Sigmoid colon (tissue), 6 donors: ENCODE measurements at regions not wholly inside any gene's neighbourhood (a gene's known extent, or its start where the extent isn't known, plus 50 kb on each side); places are given as distances from the start of the nearest gene placed in this dataset.

Source experiments
- DNase-seq: peaks from one replicate; pipeline ENCODE4 v3.0.0-alpha.2; 2019
- H3K27ac ChIP-seq, 4 donors: fragments of 200-600 bp; sonication (generic); one replicate each; pipeline ENCODE4 v1.5.1; 2016 to 2019; ENCODE audit warnings: mild to moderate bottlenecking in 1 of 4
- H3K27me3 ChIP-seq, 3 donors: fragments of 200-600 bp; sonication (generic); one replicate each; pipeline ENCODE4 v1.5.1; 2019; ENCODE audit warnings: mild to moderate bottlenecking in 1 of 3
- H3K36me3 ChIP-seq, 4 donors: fragments of 200-600 bp; sonication (generic); one replicate each; pipeline ENCODE4 v1.5.1; 2016 to 2019
- H3K4me1 ChIP-seq, 4 donors: fragments of 200-600 bp; sonication (generic); one replicate each; pipeline ENCODE4 v1.5.1; 2017 to 2019
- H3K4me3 ChIP-seq, 4 donors: fragments of 200-600 bp; sonication (generic); one replicate each; pipeline ENCODE4 v1.5.1; 2017 to 2019; ENCODE audit warnings: mild to moderate bottlenecking in 2 of 4, moderate library complexity in 1 of 4
- H3K9me3 ChIP-seq, 4 donors: fragments of 200-600 bp in 3 of 4; sonication (generic) in 3 of 4; one replicate each; pipeline versions ENCODE4 v1.5.1 to v1.6.1; 2013 to 2019
- CTCF ChIP-seq, 4 experiments: fragments of 450-650 bp in 3 of 4; fragments of 200-600 bp in 1 of 4; IDR thresholded peaks; one replicate each; pipeline ENCODE4 v1.5.1; 2016 to 2019; ENCODE audit warnings: antibody characterized with exemption in 4 of 4, mild to moderate bottlenecking in 3 of 4, moderate library complexity in 2 of 4
- EP300 ChIP-seq, 4 donors: sonication (generic); formaldehyde crosslinking; IDR thresholded peaks; one replicate each; pipeline ENCODE4 v1.6.1; 2017; ENCODE audit warnings: antibody characterized with exemption in 4 of 4
- POLR2A ChIP-seq, 2 donors: fragments of 450-650 bp; IDR thresholded peaks; one replicate each; pipeline ENCODE4 v1.6.1; 2016; ENCODE audit warnings: antibody characterized with exemption in 2 of 2, mild to moderate bottlenecking in 2 of 2, moderate library complexity in 2 of 2
- POLR2AphosphoS5 ChIP-seq, 4 donors: sonication (generic); formaldehyde crosslinking; IDR thresholded peaks; one replicate each; pipeline ENCODE4 v1.6.1; 2017; ENCODE audit warnings: antibody characterized with exemption in 4 of 4
- WGBS, 2 donors: extraction: QIAGEN DNeasy Blood & Tissue Kit; methylation state at CpG; one replicate each; pipeline ENCODE4 v1.1.7; 2013; 5-methylcytosine and 5-hydroxymethylcytosine counted together
- intact Hi-C: fragments of 100-400 bp; cut with DNase I; formaldehyde crosslinking; loops from one replicate; pipeline ENCODE4 v1.15.1; 2023
- donor health status: healthy with polysubstance abuse.
- donor health status: healthy.

- DNase-seq: no peak
- intact Hi-C loops: no loop called here
Measured at GRCh38 chr6:144897441-144897921, 612.3 kb downstream of the UTRN start.

GRCh38 chr6:144898052-144898689 lies 613.0 kb downstream of the UTRN start:
- H3K4me3 ChIP-seq: no peak overlapping the region
- no peaks in the 10 kb centered on the region for H3K36me3 ChIP-seq
- intact Hi-C loops: no loop called here
- H3K9me3 ChIP-seq: peaks cover 0 to 3% (median 0%) of the 10 kb centered on the region in 4 donors
- 86 to 93% methylated on average over 3 of the region's 3 CpGs for WGBS, 2 donors
- no peak for DNase-seq
- TF ChIP-seq POLR2AphosphoS5 (IDR thresholded peaks at IDR 0.05) (no peak), POLR2A (IDR thresholded peaks at IDR 0.05) (no peak), CTCF (IDR thresholded peaks at IDR 0.05) (no peak), EP300 (IDR thresholded peaks at IDR 0.05) (no peak)
- no peak overlapping the region for H3K27ac ChIP-seq
- no peaks in the 10 kb centered on the region for H3K4me1 ChIP-seq
- no peaks in the 10 kb centered on the region for H3K27me3 ChIP-seq

More at GRCh38 chr6:144897441-144897921, 612.3 kb downstream of the UTRN start:
- H3K27me3 ChIP-seq: no peaks in the 10 kb centered on the region
- WGBS, 2 donors: 43 to 69% methylated on average over 4 of the region's 4 CpGs
- H3K27ac ChIP-seq: no peak overlapping the region
- H3K36me3 ChIP-seq: no peaks in the 10 kb centered on the region
- no peak for TF ChIP-seq CTCF (IDR thresholded peaks at IDR 0.05)
- TF ChIP-seq POLR2A (IDR thresholded peaks at IDR 0.05): no peak
- TF ChIP-seq POLR2AphosphoS5 (IDR thresholded peaks at IDR 0.05): no peak
- TF ChIP-seq EP300 (IDR thresholded peaks at IDR 0.05): no peak
- H3K4me1 ChIP-seq: no peaks in the 10 kb centered on the region
- H3K9me3 ChIP-seq: peaks cover 0 to 3% (median 0%) of the 10 kb centered on the region in 4 donors
- no peak overlapping the region for H3K4me3 ChIP-seq

GRCh38 chr6:144898741-144899140 lies 613.6 kb downstream of the UTRN start:
- Histone ChIP-seq H3K9me3 (peaks cover 0 to 3% (median 0%) of the 10 kb centered on the region in 4 donors), H3K27ac (no peak overlapping the region), H3K27me3 (no peaks in the 10 kb centered on the region), H3K4me1 (no peaks in the 10 kb centered on the region), H3K4me3 (no peak overlapping the region), H3K36me3 (no peaks in the 10 kb centered on the region)
- intact Hi-C loops: no loop called here
- TF ChIP-seq POLR2AphosphoS5 (IDR thresholded peaks at IDR 0.05) (no peak), CTCF (IDR thresholded peaks at IDR 0.05) (no peak), EP300 (IDR thresholded peaks at IDR 0.05) (no peak), POLR2A (IDR thresholded peaks at IDR 0.05) (no peak)
- no peak for DNase-seq
- 46 to 76% methylated on average over 1 of the region's 1 CpG for WGBS, 2 donors

GRCh38 chr6:144899161-144899560 lies 614.0 kb downstream of the UTRN start:
- intact Hi-C loops: no loop called here
- TF ChIP-seq POLR2A (IDR thresholded peaks at IDR 0.05) (no peak), POLR2AphosphoS5 (IDR thresholded peaks at IDR 0.05) (no peak), CTCF (IDR thresholded peaks at IDR 0.05) (no peak), EP300 (IDR thresholded peaks at IDR 0.05) (no peak)
- no peak overlapping the region for H3K27ac ChIP-seq
- no peak overlapping the region for H3K4me3 ChIP-seq
- 94 to 95% methylated on average over 1 of the region's 1 CpG for WGBS, 2 donors
- DNase-seq: no peak
- H3K4me1 ChIP-seq: no peaks in the 10 kb centered on the region
- H3K36me3 ChIP-seq: no peaks in the 10 kb centered on the region
- peaks cover 0 to 3% (median 0%) of the 10 kb centered on the region in 4 donors for H3K9me3 ChIP-seq
- H3K27me3 ChIP-seq: no peaks in the 10 kb centered on the region

- Histone ChIP-seq H3K4me1 (no peaks in the 10 kb centered on the region), H3K9me3 (peaks cover 0 to 3% (median 0%) of the 10 kb centered on the region in 4 donors), H3K27ac (no peak overlapping the region), H3K4me3 (no peak overlapping the region), H3K36me3 (no peaks in the 10 kb centered on the region), H3K27me3 (no peaks in the 10 kb centered on the region)
- TF ChIP-seq POLR2AphosphoS5 (IDR thresholded peaks at IDR 0.05) (no peak), POLR2A (IDR thresholded peaks at IDR 0.05) (no peak), CTCF (IDR thresholded peaks at IDR 0.05) (no peak), EP300 (IDR thresholded peaks at IDR 0.05) (no peak)
- DNase-seq: no peak
- 94% methylated on average over 1 of the region's 1 CpG for whole genome bisulfite sequencing, 2 donors
- intact Hi-C loops: no loop called here
Measured at GRCh38 chr6:144901412-144901811, 616.3 kb downstream of the UTRN start.
